ENCODE measurements at regions not wholly inside any gene's neighbourhood (a gene's known extent, or its start where the extent isn't known, plus 50 kb on each side); places are given as distances from the start of the nearest gene placed in this dataset.

- CTCF ChIA-PET (ENCODE audit: partially characterized antibody), result interaction anchor here (0.6 to 1.5 kb wide), 6 partner anchors 13 to 538 kb away, joined by 3 to 5 read pairs (median 3); no protein-coding TSS in a partner anchor
Observed at GRCh38 chr6:40759264-40759663, 172.1 kb upstream of the LRFN2 start.

More at GRCh38 chr6:40759264-40759663, 172.1 kb upstream of the LRFN2 start:
- no peaks in the 10 kb centered on the region for H3K9me3 ChIP-seq (ENCODE audit: insufficient read depth in 2 of 2, low read depth in 1 of 2, low read length in 1 of 2)
- H2AK5ac ChIP-seq (ENCODE audit: low read depth, low read length), result no peak overlapping the region
- H3K27ac ChIP-seq (ENCODE audit: low read depth, low read length), result no peak overlapping the region
- DNase-seq (ENCODE audit: low read depth in 1 of 2, low spot score in 2 of 2) (no peak), FAIRE-seq (no peak)
- no peak overlapping the region for H3K4ac ChIP-seq (replicated peaks; ENCODE audit: insufficient read length, low read depth, low read length)
- no peak overlapping the region for H3K56ac ChIP-seq (replicated peaks; ENCODE audit: insufficient read length, low read depth, low read length)
- no peak for TF ChIP-seq SP4 (IDR thresholded peaks at IDR 0.05; ENCODE audit: low read length)
- H3K4me3 ChIP-seq (ENCODE audit: extremely low read depth in 1 of 4, insufficient read depth in 2 of 4, low read depth in 3 of 4, low read length in 4 of 4), result no peak overlapping the region
- H3K23ac ChIP-seq (ENCODE audit: insufficient read length), result no peak overlapping the region
- peaks cover 5% of the 10 kb centered on the region; the same call in 1 of the 2 replicates for H3K23me2 ChIP-seq (ENCODE audit: low read depth, low read length)
- H3K14ac ChIP-seq (ENCODE audit: insufficient read length), result no peak overlapping the region
- no peak overlapping the region for H4K8ac ChIP-seq (ENCODE audit: extremely low read depth, insufficient read depth, low read length)
- no peak overlapping the region for H2BK5ac ChIP-seq (ENCODE audit: low read depth, low read length)
- H4K20me1 ChIP-seq (replicated peaks in 1 of 2; ENCODE audit: control insufficient read depth in 1 of 2, insufficient read depth in 2 of 2, low read length in 2 of 2), result no peaks in the 10 kb centered on the region
- H2BK15ac ChIP-seq (ENCODE audit: low read length), result no peak overlapping the region
- no peak overlapping the region for H4K91ac ChIP-seq (replicated peaks; ENCODE audit: insufficient read length, low read length)
- no peak overlapping the region for H2BK120ac ChIP-seq (replicated peaks; ENCODE audit: low read depth, low read length)
- H2AFZ ChIP-seq (ENCODE audit: low read length), result no peak overlapping the region
- H3K4me1 ChIP-seq (replicated peaks in 1 of 4; ENCODE audit: control insufficient read depth in 3 of 4, insufficient read depth in 4 of 4, low read length in 3 of 4), result peaks cover 0 to 10% (median 6%) of the 10 kb centered on the region in 4 experiments; a peak in 6 of 7 replicates
- 89% methylated on average over 3 of the region's 3 CpGs; no CpG with 5 or more reads in 1 of the 2 experiments for WGBS, 2 experiments (ENCODE audit: extremely low coverage in 1 of 2, insufficient coverage in 1 of 2, insufficient read length in 1 of 2, insufficient replicate concordance in 2 of 2, low coverage in 1 of 2, low lambda C conversion rate in 2 of 2, missing lambda C conversion rate in 1 of 2)
- H3K4me2 ChIP-seq (ENCODE audit: insufficient read depth in 1 of 2, low read depth in 2 of 2, low read length in 2 of 2), result no peak overlapping the region
- no peak overlapping the region for H3K9ac ChIP-seq (replicated peaks in 1 of 4; ENCODE audit: extremely low read depth in 1 of 4, low read depth in 3 of 4, low read length in 3 of 4)
- no peak overlapping the region for H4K5ac ChIP-seq (ENCODE audit: insufficient read length, low read depth, low read length)
- H3K36me3 ChIP-seq (ENCODE audit: control insufficient read depth in 2 of 4, insufficient read depth in 4 of 4, low read length in 3 of 4), result no peaks in the 10 kb centered on the region
- H3K79me1 ChIP-seq (ENCODE audit: low read depth, low read length), result no peaks in the 10 kb centered on the region
- no peaks in the 10 kb centered on the region for H3K79me2 ChIP-seq (ENCODE audit: control insufficient read depth in 1 of 2, insufficient read depth in 2 of 2, low read length in 2 of 2)
- H3K27me3 ChIP-seq (replicated peaks in 1 of 4; ENCODE audit: control insufficient read depth in 3 of 4, extremely low read depth in 1 of 4, insufficient read depth in 3 of 4, low read length in 3 of 4), result peaks cover 0 to 27% (median 15%) of the 10 kb centered on the region in 4 experiments; a peak in 4 of 7 replicates
- no peak overlapping the region for H2BK12ac ChIP-seq (ENCODE audit: low read depth, low read length)
- H2BK20ac ChIP-seq (ENCODE audit: low read length), result no peak overlapping the region
- POLR2A ChIA-PET (ENCODE audit: partially characterized antibody), result interaction anchor here (0.8 kb wide), 1 partner anchor 858 kb away, joined by 3 read pairs; no protein-coding TSS in a partner anchor
- H3K18ac ChIP-seq (ENCODE audit: extremely low read depth, low read length), result no peak overlapping the region
